Middle frontal gyrus (tissue), 1 donor: ENCODE measurements at regions not wholly inside any gene's neighbourhood (a gene's known extent, or its start where the extent isn't known, plus 50 kb on each side); places are given as distances from the start of the nearest gene placed in this dataset.

Experiments
- DNase-seq: peaks from one replicate; pipeline ENCODE4 v3.0.0-alpha.2; 2015; ENCODE audit warnings: low spot score; ENCODE audit errors: extremely low spot score

- no peak for DNase-seq
Measured at GRCh38 chr2:226135861-226136548, 663.6 kb downstream of the IRS1 start.

GRCh38 chr2:226132323-226133215 lies 667.1 kb downstream of the IRS1 start:
- no peak for DNase-seq

GRCh38 chr2:226131299-226131784 lies 668.3 kb downstream of the IRS1 start:
- no peak for DNase-seq

- no peak for DNase-seq
Measured at GRCh38 chr2:226130192-226130591, 669.4 kb downstream of the IRS1 start.

GRCh38 chr2:226127682-226128081 lies 671.9 kb downstream of the IRS1 start:
- no peak for DNase-seq

GRCh38 chr2:226126104-226126503 lies 673.5 kb downstream of the IRS1 start:
- DNase-seq, result no peak

- no peak for DNase-seq
Measured at GRCh38 chr2:226125176-226125883, 674.3 kb downstream of the IRS1 start.

GRCh38 chr2:226124548-226125011 lies 675.0 kb downstream of the IRS1 start:
- DNase-seq, result no peak

- no peak for DNase-seq
Measured at GRCh38 chr2:226123300-226123699, 676.3 kb downstream of the IRS1 start.

GRCh38 chr2:226122041-226122440 lies 677.6 kb downstream of the IRS1 start:
- no peak for DNase-seq

GRCh38 chr2:226121046-226121738 lies 678.4 kb downstream of the IRS1 start:
- DNase-seq, result no peak

GRCh38 chr2:226118471-226119429 lies 680.9 kb downstream of the IRS1 start:
- no peak for DNase-seq

GRCh38 chr2:226117510-226118065 lies 682.0 kb downstream of the IRS1 start:
- no peak for DNase-seq

- no peak for DNase-seq
Measured at GRCh38 chr2:226116346-226116745, 683.3 kb downstream of the IRS1 start.

- no peak for DNase-seq
Measured at GRCh38 chr2:226115832-226116200, 683.8 kb downstream of the IRS1 start.

- no peak for DNase-seq
Measured at GRCh38 chr2:226115102-226115831, 684.4 kb downstream of the IRS1 start.

GRCh38 chr2:226114436-226114835 lies 685.2 kb downstream of the IRS1 start:
- no peak for DNase-seq

- no peak for DNase-seq
Measured at GRCh38 chr2:226098861-226099745, 699.6 kb downstream of the NYAP2 start.
